ENCODE measurements at regions not wholly inside any gene's neighbourhood (a gene's known extent, or its start where the extent isn't known, plus 50 kb on each side); places are given as distances from the start of the nearest gene placed in this dataset.

GRCh38 chr6:6452002-6452401 is 131.5 kb upstream of the F13A1 start:
- Histone ChIP-seq H3K27me3 (ENCODE audit: control insufficient read depth, insufficient read depth, low read length) (peaks cover 2% of the 10 kb centered on the region), H3K4me3 (ENCODE audit: low read depth in 2 of 2, low read length in 2 of 2) (no peak overlapping the region), H3K9me3 (ENCODE audit: control insufficient read depth, insufficient read depth, low read depth, low read length) (no peaks in the 10 kb centered on the region), H3K36me3 (ENCODE audit: control insufficient read depth, insufficient read depth, low read length) (no peaks in the 10 kb centered on the region), H3K4me1 (ENCODE audit: control insufficient read depth, insufficient read depth, low read length) (no peaks in the 10 kb centered on the region), H3K27ac (ENCODE audit: low read length) (no peak overlapping the region)
- ATAC-seq (no peak), DNase-seq (ENCODE audit: low read depth, low spot score) (no peak)
- in situ Hi-C loops (cut with HindIII; ENCODE audit: low pct_unique_long_range_greater_than_20kb, low sequenced_read_pairs), result no loop called here
- CTCF ChIA-PET, result no interaction called here
- no TSS peak for BruUV-seq (replicated peaks)
- POLR2A ChIA-PET, result no interaction called here
- TF ChIP-seq SIN3A (IDR thresholded peaks at IDR 0.05; ENCODE audit: borderline replicate concordance, insufficient read depth, low read depth, low read length) (no peak), REST (IDR thresholded peaks at IDR 0.05; ENCODE audit: insufficient read depth in 1 of 2, low read depth in 2 of 2, low read length in 1 of 2) (no peak), CTCF (IDR thresholded peaks at IDR 0.05) (no peak), POLR2AphosphoS5 (IDR thresholded peaks at IDR 0.05; ENCODE audit: low read depth, low read length) (no peak), TCF7L2 (IDR thresholded peaks at IDR 0.05; ENCODE audit: low read depth, low read length) (no peak)
- intact Hi-C loops (cut with micrococcal nuclease; ENCODE audit: unreplicated experiment), result no loop called here

GRCh38 chr6:6453186-6453585 is 132.7 kb upstream of the F13A1 start:
- no peaks in the 10 kb centered on the region for H3K4me1 ChIP-seq (ENCODE audit: control insufficient read depth, insufficient read depth, low read length)
- no peak overlapping the region for H3K27ac ChIP-seq (ENCODE audit: low read length)
- in situ Hi-C loops (cut with HindIII; ENCODE audit: low pct_unique_long_range_greater_than_20kb, low sequenced_read_pairs), result no loop called here
- peaks cover 2% of the 10 kb centered on the region for H3K27me3 ChIP-seq (ENCODE audit: control insufficient read depth, insufficient read depth, low read length)
- no peaks in the 10 kb centered on the region for H3K36me3 ChIP-seq (ENCODE audit: control insufficient read depth, insufficient read depth, low read length)
- TF ChIP-seq CTCF (IDR thresholded peaks at IDR 0.05), result no peak
- no peak for TF ChIP-seq SIN3A (IDR thresholded peaks at IDR 0.05; ENCODE audit: borderline replicate concordance, insufficient read depth, low read depth, low read length)
- no peak for TF ChIP-seq POLR2AphosphoS5 (IDR thresholded peaks at IDR 0.05; ENCODE audit: low read depth, low read length)
- TF ChIP-seq REST (IDR thresholded peaks at IDR 0.05; ENCODE audit: insufficient read depth in 1 of 2, low read depth in 2 of 2, low read length in 1 of 2), result no peak
- no peak for TF ChIP-seq TCF7L2 (IDR thresholded peaks at IDR 0.05; ENCODE audit: low read depth, low read length)
- no peak overlapping the region for H3K4me3 ChIP-seq (ENCODE audit: low read depth in 2 of 2, low read length in 2 of 2)
- BruUV-seq (replicated peaks), result no TSS peak
- DNase-seq (ENCODE audit: low read depth, low spot score), result no peak
- ATAC-seq, result no peak
- H3K9me3 ChIP-seq (ENCODE audit: control insufficient read depth, insufficient read depth, low read depth, low read length), result no peaks in the 10 kb centered on the region
- POLR2A ChIA-PET, result no interaction called here
- CTCF ChIA-PET, result no interaction called here
- intact Hi-C loops (cut with micrococcal nuclease; ENCODE audit: unreplicated experiment), result no loop called here
